Upper lobe of left lung (tissue), 6 donors: ENCODE measurements at regions not wholly inside any gene's neighbourhood (a gene's known extent, or its start where the extent isn't known, plus 50 kb on each side); places are given as distances from the start of the nearest gene placed in this dataset.

Experiments
- ATAC-seq, 2 donors: fragments of 200-7000 bp; cut with Tn5 transposase; one replicate each; pipeline ENCODE4 v1.9.1; 2022; ENCODE audit warnings: mild to moderate bottlenecking in 2 of 2, moderate library complexity in 2 of 2; ENCODE audit not compliant: low FRiP score in 2 of 2
- DNase-seq, 2 donors: peaks; one replicate each; pipeline ENCODE4 v3.0.0-alpha.2; 2019 to 2020
- H3K27ac ChIP-seq, 4 donors: fragments of 200-600 bp; sonication (generic); one replicate each; pipeline ENCODE4 v1.5.1; 2016 to 2019
- H3K27me3 ChIP-seq, 4 donors: fragments of 200-600 bp; sonication (generic); one replicate each; pipeline ENCODE4 v1.5.1; 2017 to 2019
- H3K36me3 ChIP-seq, 4 donors: fragments of 200-600 bp; sonication (generic); one replicate each; pipeline ENCODE4 v1.5.1; 2016 to 2019
- H3K4me1 ChIP-seq, 4 donors: fragments of 200-600 bp; sonication (generic); one replicate each; pipeline ENCODE4 v1.5.1; 2018 to 2019
- H3K4me3 ChIP-seq, 4 donors: fragments of 200-600 bp; sonication (generic); one replicate each; pipeline ENCODE4 v1.5.1; 2017 to 2019; ENCODE audit warnings: mild to moderate bottlenecking in 2 of 4, moderate library complexity in 1 of 4
- H3K9me3 ChIP-seq, 4 donors: fragments of 200-600 bp; sonication (generic); one replicate each; pipeline ENCODE4 v1.5.1; 2018 to 2019
- CTCF ChIP-seq, 6 experiments: fragments of 450-650 bp in 4 of 6; fragments of 200-600 bp in 2 of 6; sonication (generic) in 2 of 6; IDR thresholded peaks; one replicate each; pipeline ENCODE4 v1.5.1; 2016 to 2019; ENCODE audit warnings: antibody characterized with exemption in 6 of 6
- EP300 ChIP-seq, 4 donors: sonication (generic); formaldehyde crosslinking; IDR thresholded peaks; one replicate each; pipeline ENCODE4 v1.5.1; 2017; ENCODE audit warnings: antibody characterized with exemption in 4 of 4, control low read depth in 2 of 4
- POLR2A ChIP-seq, 4 donors: fragments of 450-650 bp; IDR thresholded peaks; one replicate each; pipeline ENCODE4 v1.5.1; 2016 to 2017; ENCODE audit warnings: antibody characterized with exemption in 4 of 4, mild to moderate bottlenecking in 2 of 4
- POLR2AphosphoS5 ChIP-seq, 2 donors: sonication (generic); formaldehyde crosslinking; IDR thresholded peaks; one replicate each; pipeline ENCODE4 v1.5.1; 2017; ENCODE audit warnings: antibody characterized with exemption in 2 of 2
- WGBS, 2 donors: methylation state at CpG; one replicate each; pipeline ENCODE4 v1.1.5; 2017 to 2018; 5-methylcytosine and 5-hydroxymethylcytosine counted together
- donor health status: DM: no; HTN: no; CAD: no; lungs with moderate emphysema.
- donor health status: DM: no; HTN: yes; CAD: no; lungs with severe emphysema.

GRCh38 chr1:195934817-195935553 lies 673.3 kb downstream of the KCNT2 start:
- TF ChIP-seq POLR2A (IDR thresholded peaks at IDR 0.05): no peak
- no peaks in the 10 kb centered on the region for H3K36me3 ChIP-seq
- DNase-seq: no peak
- H3K27ac ChIP-seq: no peak overlapping the region
- no peaks in the 10 kb centered on the region for H3K9me3 ChIP-seq
- no peaks in the 10 kb centered on the region for H3K27me3 ChIP-seq
- no peak for ATAC-seq
- no peaks in the 10 kb centered on the region for H3K4me1 ChIP-seq
- 61 to 70% methylated on average over 10 of the region's 10 CpGs for WGBS, 2 donors
- no peak overlapping the region for H3K4me3 ChIP-seq

GRCh38 chr1:195933835-195934234 lies 674.4 kb downstream of the KCNT2 start:
- no peak for TF ChIP-seq POLR2A (IDR thresholded peaks at IDR 0.05)
- no peak for TF ChIP-seq POLR2AphosphoS5 (IDR thresholded peaks at IDR 0.05)
- TF ChIP-seq EP300 (IDR thresholded peaks at IDR 0.05): no peak
- no peak for TF ChIP-seq CTCF (IDR thresholded peaks at IDR 0.05)
- WGBS, 2 donors: 77 to 83% methylated on average over 1 of the region's 1 CpG
- H3K36me3 ChIP-seq: no peaks in the 10 kb centered on the region
- DNase-seq (no peak), ATAC-seq (no peak)
- no peak overlapping the region for H3K4me3 ChIP-seq
- no peaks in the 10 kb centered on the region for H3K9me3 ChIP-seq
- no peaks in the 10 kb centered on the region for H3K4me1 ChIP-seq
- H3K27me3 ChIP-seq: no peaks in the 10 kb centered on the region
- H3K27ac ChIP-seq: no peak overlapping the region

GRCh38 chr1:195915826-195916225 lies 692.4 kb downstream of the KCNT2 start:
- Histone ChIP-seq H3K27me3 (no peaks in the 10 kb centered on the region), H3K27ac (no peak overlapping the region), H3K4me1 (no peaks in the 10 kb centered on the region), H3K9me3 (peaks cover 0 to 5% (median 0%) of the 10 kb centered on the region in 4 donors), H3K4me3 (no peak overlapping the region), H3K36me3 (no peaks in the 10 kb centered on the region)
- DNase-seq (peak in 1 of 2 donors; percentile 20), ATAC-seq (no peak)
- 95 to 100% methylated on average over 1 of the region's 1 CpG for WGBS, 2 donors
- no peak for TF ChIP-seq POLR2A (IDR thresholded peaks at IDR 0.05)
- no peak for TF ChIP-seq CTCF (IDR thresholded peaks at IDR 0.05)
- no peak for TF ChIP-seq POLR2AphosphoS5 (IDR thresholded peaks at IDR 0.05)

- no peak for DNase-seq
- ATAC-seq: no peak
- Histone ChIP-seq H3K27ac (no peak overlapping the region), H3K4me3 (no peak overlapping the region), H3K4me1 (no peaks in the 10 kb centered on the region), H3K9me3 (no peaks in the 10 kb centered on the region), H3K27me3 (no peaks in the 10 kb centered on the region), H3K36me3 (no peaks in the 10 kb centered on the region)
- WGBS, 2 donors: 90 to 96% methylated on average over 6 of the region's 6 CpGs
- TF ChIP-seq POLR2A (IDR thresholded peaks at IDR 0.05): no peak
- TF ChIP-seq POLR2AphosphoS5 (IDR thresholded peaks at IDR 0.05): no peak
- no peak for TF ChIP-seq EP300 (IDR thresholded peaks at IDR 0.05)
- no peak for TF ChIP-seq CTCF (IDR thresholded peaks at IDR 0.05)
These were observed 699.2 kb downstream of the KCNT2 start for GRCh38 chr1:195909061-195909460.

- no peak for DNase-seq
- ATAC-seq: no peak
- no peak overlapping the region for H3K27ac ChIP-seq
- no peaks in the 10 kb centered on the region for H3K9me3 ChIP-seq
- H3K4me1 ChIP-seq: no peaks in the 10 kb centered on the region
- TF ChIP-seq CTCF (IDR thresholded peaks at IDR 0.05) (no peak), EP300 (IDR thresholded peaks at IDR 0.05) (no peak)
- no peaks in the 10 kb centered on the region for H3K36me3 ChIP-seq
- WGBS, 2 donors: 60 to 62% methylated on average over 1 of the region's 1 CpG
- H3K4me3 ChIP-seq: no peak overlapping the region
- no peaks in the 10 kb centered on the region for H3K27me3 ChIP-seq
These were observed 700.1 kb downstream of the KCNT2 start for GRCh38 chr1:195908121-195908520.
